A673 (cell line): ENCODE measurements at regions not wholly inside any gene's neighbourhood (a gene's known extent, or its start where the extent isn't known, plus 50 kb on each side); places are given as distances from the start of the nearest gene placed in this dataset.

Experiments used
- BruUV-seq: library from RNA; stranded (reverse); fragments of 400-500 nt; replicated peaks from 2 replicates; lab custom pipeline; 2021; lab: Mats Ljungman, UMichigan
- CTCF ChIA-PET: fragments of 300-600 bp; sonication (Branson Sonifier 250); formaldehyde crosslinking; loops from one replicate; lab custom pipeline; 2022; ENCODE audit warnings: antibody characterized with exemption; lab: Charles Lee
- POLR2A ChIA-PET: fragments of 300-600 bp; sonication (Branson Sonifier 250); formaldehyde crosslinking; loops from one replicate; lab custom pipeline; 2022; ENCODE audit warnings: antibody characterized with exemption; ENCODE audit not compliant: low non-redundant PET; lab: Charles Lee
- DNase-seq: peaks from one replicate; pipeline ENCODE4 v3.0.0-alpha.2; 2015; ENCODE audit warnings: low spot score
- H3K27ac ChIP-seq: fragments of 200-600 bp; sonication (generic); 2 replicates; pipeline ENCODE4 v1.5.1; 2016; ENCODE audit warnings: mixed run types, low read depth, mild to moderate bottlenecking, mixed read lengths, antibody characterized with exemption, low read length; ENCODE audit not compliant: poor library complexity, severe bottlenecking
- H3K27me3 ChIP-seq: fragments of 200-600 bp; sonication (generic); replicated peaks from 2 replicates; pipeline ENCODE4 v1.6.1; 2017; ENCODE audit warnings: mixed run types, low read depth, mild to moderate bottlenecking, mixed read lengths, antibody characterized with exemption, low read length; ENCODE audit not compliant: insufficient read depth, poor library complexity
- H3K36me3 ChIP-seq: fragments of 200-600 bp; sonication (generic); 2 replicates; pipeline ENCODE4 v1.6.1; 2016; ENCODE audit warnings: mixed run types, mild to moderate bottlenecking, mixed read lengths, antibody characterized with exemption, low read length; ENCODE audit not compliant: insufficient read depth, poor library complexity, severe bottlenecking
- H3K4me1 ChIP-seq: fragments of 200-600 bp; sonication (generic); 2 replicates; pipeline ENCODE4 v1.6.1; 2017; ENCODE audit warnings: mixed run types, mild to moderate bottlenecking, mixed read lengths, antibody characterized with exemption, low read length; ENCODE audit not compliant: insufficient read depth, poor library complexity, severe bottlenecking
- H3K4me3 ChIP-seq: fragments of 200-600 bp; sonication (generic); 2 replicates; pipeline ENCODE4 v1.5.1; 2016; ENCODE audit warnings: low read depth, mixed run types, mild to moderate bottlenecking, mixed read lengths, low read length; ENCODE audit not compliant: poor library complexity, severe bottlenecking
- H3K9me3 ChIP-seq: fragments of 200-600 bp; sonication (generic); 2 replicates; pipeline ENCODE4 v1.6.1; 2016; ENCODE audit warnings: mixed run types, low read depth, mild to moderate bottlenecking, mixed read lengths, antibody characterized with exemption, low read length; ENCODE audit not compliant: poor library complexity, severe bottlenecking
- EZH2 ChIP-seq: fragments of 200-600 bp; sonication (generic); IDR thresholded peaks from 2 replicates; pipeline ENCODE4 v1.6.1; 2017; ENCODE audit warnings: borderline replicate concordance, low read depth, mild to moderate bottlenecking, mixed read lengths, antibody characterized with exemption, low read length; ENCODE audit not compliant: poor library complexity, severe bottlenecking
- intact Hi-C: fragments of 100-400 bp; cut with micrococcal nuclease; formaldehyde crosslinking; loops from one replicate; pipeline ENCODE4 v1.10.0; 2022; ENCODE audit not compliant: unreplicated experiment
- TF ChIP-seq, protein P1 (sequence below): fragments of 300-800, 200-600 bp; sonication (generic); conservative IDR thresholded peaks from 2 replicates; pipeline ENCODE4 v1.5.1; 2017; ENCODE audit warnings: low read depth, mild to moderate bottlenecking, antibody characterized with exemption, low read length, moderate library complexity, mixed read lengths

DNA sequence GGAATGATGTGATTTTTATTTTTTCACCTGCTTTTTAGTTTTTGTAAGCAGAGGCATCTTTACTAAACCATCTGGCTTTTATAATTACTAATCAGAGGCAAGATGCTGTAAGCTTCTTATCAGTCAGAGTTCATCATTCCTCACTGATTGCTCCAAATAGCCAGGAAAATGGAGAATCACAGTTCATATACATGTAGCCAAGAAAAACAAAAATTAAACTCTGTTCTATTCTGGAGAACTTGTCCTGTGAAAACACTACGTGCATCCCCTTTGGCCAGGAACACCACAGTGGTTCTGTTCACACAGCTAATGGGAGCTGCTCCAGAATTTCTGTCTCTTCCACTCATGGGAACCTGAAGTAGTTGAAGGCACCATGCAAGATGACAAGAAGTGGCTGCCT lies 725.5 kb upstream of the CHRM3 start:
- no peak overlapping the region for H3K4me3 ChIP-seq
- POLR2A ChIA-PET, result no interaction called here
- no peaks in the 10 kb centered on the region for H3K27me3 ChIP-seq
- CTCF ChIA-PET, result no interaction called here
- no peaks in the 10 kb centered on the region for H3K9me3 ChIP-seq
- no peaks in the 10 kb centered on the region for H3K36me3 ChIP-seq
- intact Hi-C loops, result no loop called here
- no TSS peak for BruUV-seq
- no peak for DNase-seq
- no peak overlapping the region for H3K27ac ChIP-seq
- TF ChIP-seq EZH2, result no peak
- TF ChIP-seq, protein P1, sequence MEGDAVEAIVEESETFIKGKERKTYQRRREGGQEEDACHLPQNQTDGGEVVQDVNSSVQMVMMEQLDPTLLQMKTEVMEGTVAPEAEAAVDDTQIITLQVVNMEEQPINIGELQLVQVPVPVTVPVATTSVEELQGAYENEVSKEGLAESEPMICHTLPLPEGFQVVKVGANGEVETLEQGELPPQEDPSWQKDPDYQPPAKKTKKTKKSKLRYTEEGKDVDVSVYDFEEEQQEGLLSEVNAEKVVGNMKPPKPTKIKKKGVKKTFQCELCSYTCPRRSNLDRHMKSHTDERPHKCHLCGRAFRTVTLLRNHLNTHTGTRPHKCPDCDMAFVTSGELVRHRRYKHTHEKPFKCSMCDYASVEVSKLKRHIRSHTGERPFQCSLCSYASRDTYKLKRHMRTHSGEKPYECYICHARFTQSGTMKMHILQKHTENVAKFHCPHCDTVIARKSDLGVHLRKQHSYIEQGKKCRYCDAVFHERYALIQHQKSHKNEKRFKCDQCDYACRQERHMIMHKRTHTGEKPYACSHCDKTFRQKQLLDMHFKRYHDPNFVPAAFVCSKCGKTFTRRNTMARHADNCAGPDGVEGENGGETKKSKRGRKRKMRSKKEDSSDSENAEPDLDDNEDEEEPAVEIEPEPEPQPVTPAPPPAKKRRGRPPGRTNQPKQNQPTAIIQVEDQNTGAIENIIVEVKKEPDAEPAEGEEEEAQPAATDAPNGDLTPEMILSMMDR, result no peak
- H3K4me1 ChIP-seq, result no peaks in the 10 kb centered on the region

DNA sequence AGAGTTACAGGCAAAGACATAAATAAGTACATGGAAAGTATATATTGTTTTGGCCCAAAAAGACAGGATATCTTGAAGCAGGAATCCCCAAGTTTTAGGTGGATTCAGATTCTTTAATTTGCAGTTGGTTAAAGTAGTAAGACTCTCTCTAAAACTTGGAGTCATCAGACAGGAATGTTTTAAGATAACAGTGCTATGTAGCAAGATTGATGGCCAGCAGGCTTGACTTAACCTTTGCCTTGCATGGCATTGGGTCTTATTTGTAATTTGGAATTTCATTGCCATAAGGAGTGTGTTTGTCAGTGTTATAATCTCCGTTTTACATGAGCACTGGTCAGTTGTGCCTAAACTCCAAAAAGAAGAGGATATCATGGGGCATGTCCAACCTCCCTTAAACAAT lies 727.6 kb upstream of the CHRM3 start:
- no TSS peak for BruUV-seq
- TF ChIP-seq, protein P1, result no peak
- TF ChIP-seq EZH2, result no peak
- Histone ChIP-seq H3K4me1 (no peaks in the 10 kb centered on the region), H3K27ac (no peak overlapping the region), H3K4me3 (no peak overlapping the region), H3K9me3 (no peaks in the 10 kb centered on the region), H3K27me3 (no peaks in the 10 kb centered on the region), H3K36me3 (no peaks in the 10 kb centered on the region)
- DNase-seq, result no peak
- intact Hi-C loops, result no loop called here
- POLR2A ChIA-PET, result no interaction called here
- CTCF ChIA-PET, result no interaction called here

DNA sequence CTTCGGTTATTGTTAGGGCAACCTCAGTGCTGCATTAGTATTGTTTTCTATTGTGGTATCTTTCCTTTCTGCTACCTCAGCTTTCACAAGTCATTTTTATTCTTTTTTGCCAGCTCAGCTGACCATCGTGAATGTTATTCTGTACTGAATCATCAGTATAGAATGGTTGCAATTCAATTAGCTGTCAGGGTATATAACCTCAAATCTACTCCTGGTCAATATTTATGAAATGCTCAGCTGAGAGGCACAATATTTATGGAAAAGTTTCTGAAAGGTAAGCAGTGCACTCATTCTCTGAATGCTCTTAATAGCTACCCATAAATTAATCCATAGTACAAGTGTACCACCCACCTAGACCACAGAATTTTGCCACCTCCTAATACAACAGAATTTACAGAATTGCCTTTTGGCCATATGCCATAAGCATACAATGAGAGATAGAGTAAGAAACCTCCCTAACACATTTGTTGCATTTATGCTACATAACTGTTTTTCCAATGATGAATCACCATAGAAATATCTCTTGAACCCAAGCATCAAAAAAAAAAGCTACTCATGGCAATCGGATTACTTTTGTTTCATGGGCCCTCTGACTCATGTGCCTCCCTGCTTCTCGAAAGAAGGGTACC lies 732.6 kb upstream of the CHRM3 start:
- no peaks in the 10 kb centered on the region for H3K9me3 ChIP-seq
- no TSS peak for BruUV-seq
- no peaks in the 10 kb centered on the region for H3K36me3 ChIP-seq
- POLR2A ChIA-PET, result no interaction called here
- no peak overlapping the region for H3K27ac ChIP-seq
- H3K4me1 ChIP-seq, result no peaks in the 10 kb centered on the region
- no peaks in the 10 kb centered on the region for H3K27me3 ChIP-seq
- CTCF ChIA-PET, result no interaction called here
- intact Hi-C loops, result no loop called here
- TF ChIP-seq EZH2, result no peak
- TF ChIP-seq, protein P1, result no peak
- H3K4me3 ChIP-seq, result no peak overlapping the region
- DNase-seq, result no peak
